ENCODE measurements at regions not wholly inside any gene's neighbourhood (a gene's known extent, or its start where the extent isn't known, plus 50 kb on each side); places are given as distances from the start of the nearest gene placed in this dataset.

DNA sequence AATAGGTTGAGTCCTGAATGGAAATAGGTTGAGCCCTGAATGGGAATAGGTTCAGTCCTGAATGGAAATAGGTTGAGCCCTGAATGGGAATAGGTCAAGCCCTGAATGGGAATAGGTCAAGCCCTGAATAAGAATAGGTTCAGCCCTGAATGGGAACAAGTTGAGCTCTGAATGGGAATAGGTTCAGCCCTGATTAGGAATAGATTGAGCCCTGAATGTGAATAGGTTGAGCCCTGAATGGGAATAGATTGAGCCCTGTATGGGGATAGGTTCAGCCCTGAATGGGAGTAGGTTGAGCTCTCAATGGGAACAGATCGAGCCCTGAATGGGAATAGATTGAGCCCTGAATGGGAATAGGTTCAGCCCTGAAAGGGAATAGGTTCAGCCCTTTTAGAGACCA is 590.8 kb upstream of the ADAMTS16 start:
- TF ChIP-seq, protein P1, sequence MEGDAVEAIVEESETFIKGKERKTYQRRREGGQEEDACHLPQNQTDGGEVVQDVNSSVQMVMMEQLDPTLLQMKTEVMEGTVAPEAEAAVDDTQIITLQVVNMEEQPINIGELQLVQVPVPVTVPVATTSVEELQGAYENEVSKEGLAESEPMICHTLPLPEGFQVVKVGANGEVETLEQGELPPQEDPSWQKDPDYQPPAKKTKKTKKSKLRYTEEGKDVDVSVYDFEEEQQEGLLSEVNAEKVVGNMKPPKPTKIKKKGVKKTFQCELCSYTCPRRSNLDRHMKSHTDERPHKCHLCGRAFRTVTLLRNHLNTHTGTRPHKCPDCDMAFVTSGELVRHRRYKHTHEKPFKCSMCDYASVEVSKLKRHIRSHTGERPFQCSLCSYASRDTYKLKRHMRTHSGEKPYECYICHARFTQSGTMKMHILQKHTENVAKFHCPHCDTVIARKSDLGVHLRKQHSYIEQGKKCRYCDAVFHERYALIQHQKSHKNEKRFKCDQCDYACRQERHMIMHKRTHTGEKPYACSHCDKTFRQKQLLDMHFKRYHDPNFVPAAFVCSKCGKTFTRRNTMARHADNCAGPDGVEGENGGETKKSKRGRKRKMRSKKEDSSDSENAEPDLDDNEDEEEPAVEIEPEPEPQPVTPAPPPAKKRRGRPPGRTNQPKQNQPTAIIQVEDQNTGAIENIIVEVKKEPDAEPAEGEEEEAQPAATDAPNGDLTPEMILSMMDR (IDR thresholded peaks at IDR 0.05): no peak
- no peak for TF ChIP-seq POLR2A (IDR thresholded peaks at IDR 0.05)
- no peak overlapping the region for H3K27ac ChIP-seq
- no peak overlapping the region for H3K4me3 ChIP-seq
- no peaks in the 10 kb centered on the region for H3K9me3 ChIP-seq
- H3K36me3 ChIP-seq: no peaks in the 10 kb centered on the region
- H3K27me3 ChIP-seq: no peaks in the 10 kb centered on the region
- H3K4me1 ChIP-seq: no peaks in the 10 kb centered on the region
- DNase-seq: no peak

DNA sequence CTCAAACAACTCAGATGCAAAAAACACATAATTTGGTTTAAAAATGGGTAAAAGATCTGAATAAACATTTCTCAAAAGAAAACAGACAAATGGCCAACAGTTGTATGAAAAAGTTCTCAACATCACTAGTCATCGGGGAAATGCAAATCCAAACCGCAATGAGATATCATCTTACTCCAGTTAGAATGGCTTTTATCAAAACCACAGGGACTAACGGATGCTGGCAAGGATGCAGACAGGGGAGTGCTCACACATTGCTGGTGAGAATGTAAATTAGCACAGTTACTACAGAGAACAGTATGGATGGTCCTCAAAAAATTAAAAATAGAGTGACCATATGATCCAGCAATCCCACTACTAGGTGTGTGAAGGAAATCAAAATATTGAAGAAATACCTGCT is 589.1 kb upstream of the ADAMTS16 start:
- Histone ChIP-seq H3K27ac (no peak overlapping the region), H3K36me3 (no peaks in the 10 kb centered on the region), H3K4me1 (no peaks in the 10 kb centered on the region), H3K27me3 (no peaks in the 10 kb centered on the region), H3K4me3 (no peak overlapping the region), H3K9me3 (no peaks in the 10 kb centered on the region)
- TF ChIP-seq, protein P1 (IDR thresholded peaks at IDR 0.05): no peak
- TF ChIP-seq POLR2A (IDR thresholded peaks at IDR 0.05): no peak
- DNase-seq: no peak

DNA sequence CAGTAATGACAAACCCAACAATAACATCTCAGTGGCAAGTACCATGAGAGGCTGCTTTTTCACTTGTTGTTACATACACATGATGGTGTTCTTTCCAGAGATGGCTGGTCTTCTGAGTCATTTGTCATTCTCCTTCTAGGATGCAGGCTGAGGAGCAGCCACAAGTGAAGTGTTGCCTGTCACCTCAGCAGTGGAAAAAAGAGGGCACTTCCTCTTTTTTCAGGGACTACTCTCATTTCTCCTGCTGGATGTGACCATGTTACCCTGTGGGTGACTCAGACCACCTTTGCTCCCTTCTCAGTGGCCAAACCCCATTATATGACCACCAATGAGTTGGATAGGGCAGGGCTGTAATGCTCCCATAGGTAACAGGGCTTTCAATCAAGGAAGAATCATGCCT is 587.0 kb upstream of the ADAMTS16 start:
- no peaks in the 10 kb centered on the region for H3K36me3 ChIP-seq
- H3K4me3 ChIP-seq: no peak overlapping the region
- no peaks in the 10 kb centered on the region for H3K9me3 ChIP-seq
- no peaks in the 10 kb centered on the region for H3K27me3 ChIP-seq
- no peak for DNase-seq
- no peaks in the 10 kb centered on the region for H3K4me1 ChIP-seq
- H3K27ac ChIP-seq: no peak overlapping the region
- TF ChIP-seq, protein P1 (IDR thresholded peaks at IDR 0.05): no peak
- TF ChIP-seq POLR2A (IDR thresholded peaks at IDR 0.05): no peak

DNA sequence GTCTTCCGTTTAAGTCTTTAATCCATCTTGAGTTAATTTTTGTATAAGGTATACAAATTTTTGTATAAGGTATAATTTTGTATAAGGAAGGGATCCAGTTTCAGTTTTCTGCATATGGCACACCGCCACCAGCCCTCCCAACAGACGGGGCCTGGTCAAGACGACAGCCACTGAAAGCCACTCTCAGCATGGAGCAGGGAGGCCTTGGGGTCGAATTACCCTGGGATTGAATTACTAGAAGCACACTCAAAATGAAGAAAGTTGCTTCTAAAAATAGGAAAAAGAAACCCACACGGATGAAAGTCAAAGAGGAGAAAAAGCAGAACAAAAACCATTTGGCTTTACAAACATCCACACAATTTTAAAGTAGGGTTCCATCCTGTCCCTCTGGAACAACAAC is 586.2 kb upstream of the ADAMTS16 start:
- TF ChIP-seq POLR2A (IDR thresholded peaks at IDR 0.05): no peak
- Histone ChIP-seq H3K9me3 (no peaks in the 10 kb centered on the region), H3K4me3 (no peak overlapping the region), H3K36me3 (no peaks in the 10 kb centered on the region), H3K27me3 (no peaks in the 10 kb centered on the region), H3K27ac (no peak overlapping the region), H3K4me1 (no peaks in the 10 kb centered on the region)
- no peak for DNase-seq

DNA sequence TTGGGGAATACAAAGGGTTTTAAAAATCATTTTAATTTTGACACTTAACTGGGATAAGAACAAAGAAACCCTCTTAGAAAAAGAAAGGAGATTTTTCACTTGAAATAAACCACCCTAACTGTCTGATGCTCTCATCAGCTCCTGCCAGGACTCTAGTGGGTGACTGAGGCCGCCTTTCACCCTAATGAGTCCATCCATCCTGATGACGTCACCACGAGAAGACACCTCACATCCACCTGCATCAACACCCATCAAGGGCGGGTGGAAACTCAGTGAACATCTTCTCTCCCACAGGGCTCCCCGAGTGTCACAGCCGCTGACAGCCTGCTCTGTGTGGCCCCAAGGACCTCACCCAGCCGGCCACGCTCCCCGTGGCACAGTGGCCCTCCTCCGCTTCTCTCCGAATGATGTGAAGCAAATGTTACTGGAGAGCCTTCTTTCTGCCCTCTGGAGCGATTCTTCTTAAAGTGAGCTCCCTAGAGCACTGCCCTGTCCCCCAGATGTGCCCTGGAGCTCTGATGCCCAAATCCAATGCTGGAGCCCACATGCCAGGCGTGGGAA is 584.3 kb upstream of the ADAMTS16 start:
- Histone ChIP-seq H3K9me3 (no peaks in the 10 kb centered on the region), H3K36me3 (no peaks in the 10 kb centered on the region), H3K4me3 (no peak overlapping the region), H3K27me3 (no peaks in the 10 kb centered on the region), H3K27ac (no peak overlapping the region), H3K4me1 (no peaks in the 10 kb centered on the region)
- no peak for DNase-seq
- TF ChIP-seq POLR2A (IDR thresholded peaks at IDR 0.05): no peak
- TF ChIP-seq, protein P1 (IDR thresholded peaks at IDR 0.05): no peak

DNA sequence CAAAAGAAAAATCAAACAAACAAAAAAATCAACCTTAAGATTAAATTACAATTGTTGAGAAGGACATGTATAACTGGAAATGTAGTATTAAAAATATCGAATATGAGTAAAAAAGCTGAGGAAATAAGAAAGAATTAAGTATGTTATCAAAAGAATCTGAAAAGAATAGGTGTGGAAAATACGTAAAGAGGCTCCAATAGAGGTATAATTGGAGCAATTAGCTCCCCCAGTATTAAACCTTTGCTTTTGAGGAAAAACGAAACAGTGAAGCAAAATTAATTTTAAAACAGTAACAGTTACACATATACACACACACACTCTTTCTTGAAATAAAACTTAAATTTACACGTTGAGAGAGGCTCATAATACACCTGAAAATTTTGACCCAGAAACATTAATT is 578.7 kb upstream of the ADAMTS16 start:
- Histone ChIP-seq H3K36me3 (no peaks in the 10 kb centered on the region), H3K27me3 (no peaks in the 10 kb centered on the region), H3K4me1 (no peaks in the 10 kb centered on the region), H3K4me3 (no peak overlapping the region), H3K9me3 (no peaks in the 10 kb centered on the region), H3K27ac (no peak overlapping the region)
- no peak for TF ChIP-seq POLR2A (IDR thresholded peaks at IDR 0.05)
- TF ChIP-seq, protein P1 (IDR thresholded peaks at IDR 0.05): no peak
- DNase-seq: no peak

Data from Peyer's patch (tissue), 4 donors.